Ureter (tissue), 1 donor: ENCODE measurements at regions not wholly inside any gene's neighbourhood (a gene's known extent, or its start where the extent isn't known, plus 50 kb on each side); places are given as distances from the start of the nearest gene placed in this dataset.

ENCODE experiments used
- DNase-seq: peaks from one replicate; pipeline ENCODE4 v3.0.0-alpha.2; 2020; ENCODE audit warnings: low spot score
- donor health status: DM: yes; HTN: yes; CAD: no.

- DNase-seq = no peak
Measured at GRCh38 chr10:4344492-4344994, 481.5 kb upstream of the AKR1E2 start.

- DNase-seq = no peak
Measured at GRCh38 chr10:4343873-4344272, 482.1 kb upstream of the AKR1E2 start.

- DNase-seq = no peak
Measured at GRCh38 chr10:4343091-4343490, 482.9 kb upstream of the AKR1E2 start.

- no peak for DNase-seq
Measured at GRCh38 chr10:4338768-4339167, 487.2 kb upstream of the AKR1E2 start.

- DNase-seq = no peak
Measured at GRCh38 chr10:4337563-4337962, 488.4 kb upstream of the AKR1E2 start.

GRCh38 chr10:4334871-4335270 is 491.1 kb upstream of the AKR1E2 start:
- DNase-seq = no peak

GRCh38 chr10:4334015-4334414 is 492.0 kb upstream of the AKR1E2 start:
- no peak for DNase-seq

GRCh38 chr10:4333459-4333894 is 492.5 kb upstream of the AKR1E2 start:
- DNase-seq = no peak

GRCh38 chr10:4332764-4333458 is 493.1 kb upstream of the AKR1E2 start:
- DNase-seq = no peak

- DNase-seq = no peak
Measured at GRCh38 chr10:4331150-4331549, 494.9 kb upstream of the AKR1E2 start.

GRCh38 chr10:4330636-4331035 is 495.4 kb upstream of the AKR1E2 start:
- no peak for DNase-seq

GRCh38 chr10:4329225-4329624 is 496.8 kb upstream of the AKR1E2 start:
- DNase-seq = no peak

- DNase-seq = no peak
Measured at GRCh38 chr10:4326647-4327046, 499.4 kb upstream of the AKR1E2 start.

GRCh38 chr10:4319870-4320367 is 506.1 kb upstream of the AKR1E2 start:
- no peak for DNase-seq

GRCh38 chr10:4316161-4316810 is 509.7 kb upstream of the AKR1E2 start:
- DNase-seq = no peak

GRCh38 chr10:4315551-4315950 is 510.5 kb upstream of the AKR1E2 start:
- DNase-seq = no peak

- DNase-seq = no peak
Measured at GRCh38 chr10:4313051-4313450, 513.0 kb upstream of the AKR1E2 start.

GRCh38 chr10:4312051-4312835 is 513.8 kb upstream of the AKR1E2 start:
- DNase-seq = no peak

- DNase-seq = no peak
Measured at GRCh38 chr10:4310172-4310571, 515.8 kb upstream of the AKR1E2 start.

GRCh38 chr10:4307910-4308309 is 518.1 kb upstream of the AKR1E2 start:
- no peak for DNase-seq

GRCh38 chr10:4306871-4307270 is 519.1 kb upstream of the AKR1E2 start:
- DNase-seq = no peak

- no peak for DNase-seq
Measured at GRCh38 chr10:4303045-4303444, 518.0 kb upstream of the KLF6 start.
